H1 (cell line): ENCODE measurements at regions not wholly inside any gene's neighbourhood (a gene's known extent, or its start where the extent isn't known, plus 50 kb on each side); places are given as distances from the start of the nearest gene placed in this dataset.

Source experiments
- JUN ChIP-seq: IDR thresholded peaks from 2 replicates; pipeline ENCODE4 v1.6.1; 2011; ENCODE audit warnings: low read depth, mild to moderate bottlenecking, improper control_type of control experiment, low read length
- JUND ChIP-seq: IDR thresholded peaks from 2 replicates; pipeline ENCODE4 v1.6.1; 2011; ENCODE audit warnings: mild to moderate bottlenecking, improper control_type of control experiment, low read length
- KDM5A ChIP-seq: fragments of 200-600 bp; IDR thresholded peaks from 2 replicates; pipeline ENCODE4 v1.7.1; 2012; ENCODE audit warnings: mild to moderate bottlenecking, low read length, inconsistent platforms, mixed read lengths
- MAFK ChIP-seq: IDR thresholded peaks from 2 replicates; pipeline ENCODE4 v1.6.1; 2012; ENCODE audit warnings: low read depth, mild to moderate bottlenecking, improper control_type of control experiment, low read length
- RNF2 ChIP-seq: fragments of 200-900, 300-1000 bp; sonication (generic); IDR thresholded peaks from 2 replicates; pipeline ENCODE4 v1.7.1; 2016; ENCODE audit warnings: borderline replicate concordance, low read depth, mild to moderate bottlenecking, antibody characterized with exemption, low read length; ENCODE audit not compliant: poor library complexity, severe bottlenecking; ENCODE audit errors: missing control alignments
- SP2 ChIP-seq: IDR thresholded peaks from 2 replicates; pipeline ENCODE4 v1.6.1; 2012; ENCODE audit warnings: mild to moderate bottlenecking, low read length, inconsistent platforms
- SRF ChIP-seq: IDR thresholded peaks from 2 replicates; pipeline ENCODE4 v1.6.1; 2011; ENCODE audit warnings: mild to moderate bottlenecking, low read depth, low read length, moderate library complexity
- ZNF274 ChIP-seq: IDR thresholded peaks from 2 replicates; pipeline ENCODE4 v1.7.0; 2012; ENCODE audit warnings: low read length, borderline replicate concordance; ENCODE audit errors: extremely low read depth

DNA sequence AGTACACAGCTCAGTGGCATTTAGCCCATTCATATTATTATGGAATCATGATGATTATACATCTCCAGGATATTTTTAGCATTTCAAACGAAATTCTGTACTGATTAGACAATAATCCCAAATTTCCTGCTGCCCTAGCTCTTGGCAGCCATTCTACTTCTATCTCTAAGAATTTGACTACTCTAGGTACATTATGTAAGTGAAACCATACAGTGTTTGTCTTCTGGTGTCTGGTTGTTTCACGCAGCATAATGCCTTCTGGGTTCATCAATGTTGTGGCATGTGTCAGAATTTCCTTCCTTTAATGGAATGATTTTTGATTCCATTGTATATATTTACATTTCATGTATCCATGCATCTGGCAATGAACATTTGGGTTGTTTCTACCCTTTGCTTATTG is 517.7 kb downstream of the ETS1 start (continued):
- TF ChIP-seq SRF (no peak), KDM5A (no peak), JUN (no peak), RNF2 (no peak), SP2 (no peak), ZNF274 (no peak), MAFK (no peak), JUND (no peak)
